Panc1 (cell line): ENCODE measurements at regions not wholly inside any gene's neighbourhood (a gene's known extent, or its start where the extent isn't known, plus 50 kb on each side); places are given as distances from the start of the nearest gene placed in this dataset.

Source experiments
- POLR2AphosphoS5 ChIP-seq: IDR thresholded peaks from 2 replicates; pipeline ENCODE4 v1.6.1; 2012; ENCODE audit warnings: mild to moderate bottlenecking, low read depth, low read length, moderate library complexity
- SIN3A ChIP-seq: IDR thresholded peaks from 2 replicates; pipeline ENCODE4 v1.6.1; 2012; ENCODE audit warnings: low read depth, mild to moderate bottlenecking, low read length, moderate library complexity, borderline replicate concordance; ENCODE audit not compliant: insufficient read depth
- TCF7L2 ChIP-seq: IDR thresholded peaks from 2 replicates; pipeline ENCODE4 v1.6.1; 2011; ENCODE audit warnings: mild to moderate bottlenecking, low read depth, low read length, inconsistent platforms
- TF ChIP-seq, protein P1 (sequence below): fragments of 450-650 bp; IDR thresholded peaks from 2 replicates; pipeline ENCODE4 v1.5.1; 2017; ENCODE audit warnings: mild to moderate bottlenecking
- TF ChIP-seq, protein P2 (sequence below), 2 experiments: IDR thresholded peaks; 2 replicates each; pipeline ENCODE4 v1.6.1; 2011 to 2012; ENCODE audit warnings: low read depth in 2 of 2, control low read depth in 1 of 2, low read length in 1 of 2, mild to moderate bottlenecking in 1 of 2, moderate library complexity in 1 of 2; ENCODE audit not compliant: insufficient read depth in 1 of 2

DNA sequence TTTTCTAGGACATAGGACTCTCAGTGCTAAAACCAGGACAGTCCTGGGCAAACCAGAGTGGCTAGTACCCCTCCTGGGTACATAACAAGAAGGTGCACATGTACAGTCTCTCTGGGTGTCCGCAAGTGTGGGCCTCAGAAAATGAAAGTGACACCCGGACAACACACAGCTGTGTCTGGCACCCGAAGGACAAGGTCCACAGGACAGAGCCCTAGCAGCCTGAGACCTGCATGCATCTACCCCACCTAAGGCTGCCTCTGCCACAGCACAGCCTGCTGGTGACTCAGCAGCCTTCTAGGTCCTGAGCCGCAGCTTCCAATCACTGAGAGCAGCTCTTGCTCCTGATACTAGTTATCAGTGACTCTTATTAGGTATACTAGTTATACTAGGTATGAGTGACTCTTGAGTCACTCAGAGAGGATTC lies 784.1 kb upstream of the TBX3 start:
- TF ChIP-seq, protein P1, sequence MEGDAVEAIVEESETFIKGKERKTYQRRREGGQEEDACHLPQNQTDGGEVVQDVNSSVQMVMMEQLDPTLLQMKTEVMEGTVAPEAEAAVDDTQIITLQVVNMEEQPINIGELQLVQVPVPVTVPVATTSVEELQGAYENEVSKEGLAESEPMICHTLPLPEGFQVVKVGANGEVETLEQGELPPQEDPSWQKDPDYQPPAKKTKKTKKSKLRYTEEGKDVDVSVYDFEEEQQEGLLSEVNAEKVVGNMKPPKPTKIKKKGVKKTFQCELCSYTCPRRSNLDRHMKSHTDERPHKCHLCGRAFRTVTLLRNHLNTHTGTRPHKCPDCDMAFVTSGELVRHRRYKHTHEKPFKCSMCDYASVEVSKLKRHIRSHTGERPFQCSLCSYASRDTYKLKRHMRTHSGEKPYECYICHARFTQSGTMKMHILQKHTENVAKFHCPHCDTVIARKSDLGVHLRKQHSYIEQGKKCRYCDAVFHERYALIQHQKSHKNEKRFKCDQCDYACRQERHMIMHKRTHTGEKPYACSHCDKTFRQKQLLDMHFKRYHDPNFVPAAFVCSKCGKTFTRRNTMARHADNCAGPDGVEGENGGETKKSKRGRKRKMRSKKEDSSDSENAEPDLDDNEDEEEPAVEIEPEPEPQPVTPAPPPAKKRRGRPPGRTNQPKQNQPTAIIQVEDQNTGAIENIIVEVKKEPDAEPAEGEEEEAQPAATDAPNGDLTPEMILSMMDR: no peak
- TF ChIP-seq POLR2AphosphoS5: no peak
- TF ChIP-seq, protein P2, sequence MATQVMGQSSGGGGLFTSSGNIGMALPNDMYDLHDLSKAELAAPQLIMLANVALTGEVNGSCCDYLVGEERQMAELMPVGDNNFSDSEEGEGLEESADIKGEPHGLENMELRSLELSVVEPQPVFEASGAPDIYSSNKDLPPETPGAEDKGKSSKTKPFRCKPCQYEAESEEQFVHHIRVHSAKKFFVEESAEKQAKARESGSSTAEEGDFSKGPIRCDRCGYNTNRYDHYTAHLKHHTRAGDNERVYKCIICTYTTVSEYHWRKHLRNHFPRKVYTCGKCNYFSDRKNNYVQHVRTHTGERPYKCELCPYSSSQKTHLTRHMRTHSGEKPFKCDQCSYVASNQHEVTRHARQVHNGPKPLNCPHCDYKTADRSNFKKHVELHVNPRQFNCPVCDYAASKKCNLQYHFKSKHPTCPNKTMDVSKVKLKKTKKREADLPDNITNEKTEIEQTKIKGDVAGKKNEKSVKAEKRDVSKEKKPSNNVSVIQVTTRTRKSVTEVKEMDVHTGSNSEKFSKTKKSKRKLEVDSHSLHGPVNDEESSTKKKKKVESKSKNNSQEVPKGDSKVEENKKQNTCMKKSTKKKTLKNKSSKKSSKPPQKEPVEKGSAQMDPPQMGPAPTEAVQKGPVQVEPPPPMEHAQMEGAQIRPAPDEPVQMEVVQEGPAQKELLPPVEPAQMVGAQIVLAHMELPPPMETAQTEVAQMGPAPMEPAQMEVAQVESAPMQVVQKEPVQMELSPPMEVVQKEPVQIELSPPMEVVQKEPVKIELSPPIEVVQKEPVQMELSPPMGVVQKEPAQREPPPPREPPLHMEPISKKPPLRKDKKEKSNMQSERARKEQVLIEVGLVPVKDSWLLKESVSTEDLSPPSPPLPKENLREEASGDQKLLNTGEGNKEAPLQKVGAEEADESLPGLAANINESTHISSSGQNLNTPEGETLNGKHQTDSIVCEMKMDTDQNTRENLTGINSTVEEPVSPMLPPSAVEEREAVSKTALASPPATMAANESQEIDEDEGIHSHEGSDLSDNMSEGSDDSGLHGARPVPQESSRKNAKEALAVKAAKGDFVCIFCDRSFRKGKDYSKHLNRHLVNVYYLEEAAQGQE (IDR thresholded peaks at IDR 0.05; ENCODE audit: insufficient read depth in 1 of 2, low read depth in 2 of 2, low read length in 1 of 2): no peak
- no peak for TF ChIP-seq SIN3A
- TF ChIP-seq TCF7L2: no peak
